NT2/D1 (cell line): ENCODE measurements at regions not wholly inside any gene's neighbourhood (a gene's known extent, or its start where the extent isn't known, plus 50 kb on each side); places are given as distances from the start of the nearest gene placed in this dataset.

Experiments used
- YY1 ChIP-seq: IDR thresholded peaks from 2 replicates; pipeline ENCODE4 v1.6.1; 2011; ENCODE audit not compliant: insufficient read length, insufficient read depth
- ZNF274 ChIP-seq: IDR thresholded peaks from 2 replicates; pipeline ENCODE4 v1.6.1; 2011; ENCODE audit warnings: mild to moderate bottlenecking, low read depth, low read length

DNA sequence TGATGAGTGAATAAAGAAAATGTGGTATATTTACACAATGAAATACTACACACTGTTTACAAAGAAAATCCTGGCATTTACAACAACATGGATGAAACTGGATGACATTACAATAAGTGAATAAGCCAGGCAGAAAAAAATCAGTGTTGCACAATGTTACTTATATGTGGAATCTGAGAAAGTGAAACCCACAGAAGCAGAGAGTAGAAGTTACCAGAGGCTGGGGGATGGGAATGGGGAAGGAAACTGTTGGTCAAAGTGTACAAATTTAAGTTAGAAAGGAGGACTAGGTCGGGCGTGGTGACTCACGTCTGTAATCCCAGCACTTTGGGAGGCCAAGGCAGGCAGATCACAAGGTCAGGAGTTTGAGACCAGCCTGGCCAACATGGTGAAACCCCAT lies 538.5 kb upstream of the MKI67 start:
- TF ChIP-seq YY1: no peak
- TF ChIP-seq ZNF274: no peak
